ENCODE measurements at regions not wholly inside any gene's neighbourhood (a gene's known extent, or its start where the extent isn't known, plus 50 kb on each side); places are given as distances from the start of the nearest gene placed in this dataset.

DNA sequence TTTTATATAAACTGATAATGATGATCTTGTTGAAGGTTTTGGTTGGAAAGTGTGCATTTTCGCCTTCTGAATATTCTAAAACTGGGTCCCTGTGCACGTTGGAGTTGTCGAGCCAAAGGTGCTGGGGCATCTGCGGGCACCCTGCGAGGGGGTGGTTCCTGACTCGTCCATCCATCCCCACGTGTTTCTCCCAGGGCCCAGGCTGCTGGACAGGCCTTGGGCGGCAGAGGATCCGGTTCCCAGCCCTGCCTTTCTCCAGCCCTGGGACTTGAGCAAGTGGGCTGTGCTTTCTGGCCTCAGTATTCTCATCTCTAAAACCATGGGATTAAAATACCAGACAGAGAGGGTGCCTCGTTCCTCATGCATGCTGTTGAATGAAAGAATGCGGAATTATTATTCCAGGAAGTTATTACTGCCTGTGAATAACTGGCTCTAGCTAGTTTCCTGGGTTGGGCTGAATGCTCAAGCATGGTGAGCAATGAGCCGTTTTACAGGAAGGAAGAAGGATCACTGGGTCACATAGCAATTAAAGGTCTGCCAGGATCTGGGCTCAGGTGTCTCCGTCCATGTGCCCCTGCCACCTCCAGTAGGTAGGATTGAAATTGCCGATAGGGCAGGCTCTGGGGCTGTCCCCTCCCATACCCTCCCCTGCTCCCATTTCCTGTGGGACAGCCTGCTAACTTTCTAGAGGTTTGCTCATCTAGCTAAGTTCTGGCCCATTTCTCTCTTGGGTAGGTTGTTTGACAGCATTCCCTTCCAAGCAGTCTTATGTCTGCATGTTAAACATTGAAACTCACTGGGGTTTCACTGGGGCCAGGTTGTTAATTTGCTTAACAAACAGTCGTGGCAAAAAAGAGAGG lies 77.2 kb upstream of the HS6ST1 start:
- DNase-seq (ENCODE audit: low read depth) = peak; percentile 6
- in situ Hi-C loops (cut with HindIII; ENCODE audit: low pct_unique_long_range_greater_than_20kb, low sequenced_read_pairs) = no loop called here

DNA sequence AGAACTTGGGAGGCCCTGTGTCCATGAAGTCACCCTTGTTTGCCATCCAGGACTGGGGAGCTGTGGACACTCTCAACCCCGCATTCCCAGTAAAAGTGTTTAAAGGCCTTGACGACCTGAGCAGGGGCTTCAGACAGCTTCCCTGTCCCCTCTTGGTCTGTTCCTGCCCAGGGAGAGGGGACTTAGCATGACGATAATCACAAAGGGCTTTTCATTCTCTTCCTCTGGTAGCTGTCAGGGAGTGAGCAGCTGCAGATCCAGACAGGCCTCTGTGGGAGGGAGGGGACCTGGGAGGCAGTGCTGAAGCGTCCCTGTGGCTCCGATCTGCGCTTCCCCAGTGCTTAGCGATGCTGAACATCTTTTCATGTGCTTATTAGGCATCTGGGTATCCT lies 77.8 kb upstream of the HS6ST1 start:
- DNase-seq (ENCODE audit: low read depth) = no peak

DNA sequence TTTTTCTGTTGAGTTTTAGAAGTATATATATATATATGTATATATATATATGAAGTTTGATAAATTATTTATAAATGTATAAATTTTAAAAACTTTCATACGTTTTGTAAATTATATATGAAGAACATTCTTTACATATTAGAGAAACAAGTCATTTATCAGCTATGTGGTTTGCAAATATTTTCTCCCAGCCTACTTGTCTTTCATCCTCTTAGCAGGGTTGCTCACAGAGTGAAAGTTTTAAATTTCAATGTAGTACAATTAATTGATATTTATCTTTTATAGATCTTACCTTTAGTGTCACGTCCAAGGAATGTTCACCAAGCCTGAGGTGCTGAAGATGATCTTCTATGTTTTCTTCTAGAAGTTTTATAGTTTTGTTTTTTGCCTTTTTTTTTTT lies 78.3 kb upstream of the HS6ST1 start:
- no peak for DNase-seq (ENCODE audit: low read depth)
- in situ Hi-C loops (cut with HindIII; ENCODE audit: low pct_unique_long_range_greater_than_20kb, low sequenced_read_pairs) = no loop called here

More for the DNA sequence above, 77.8 kb upstream of the HS6ST1 start:
- in situ Hi-C loops (cut with HindIII; ENCODE audit: low pct_unique_long_range_greater_than_20kb, low sequenced_read_pairs) = no loop called here

DNA sequence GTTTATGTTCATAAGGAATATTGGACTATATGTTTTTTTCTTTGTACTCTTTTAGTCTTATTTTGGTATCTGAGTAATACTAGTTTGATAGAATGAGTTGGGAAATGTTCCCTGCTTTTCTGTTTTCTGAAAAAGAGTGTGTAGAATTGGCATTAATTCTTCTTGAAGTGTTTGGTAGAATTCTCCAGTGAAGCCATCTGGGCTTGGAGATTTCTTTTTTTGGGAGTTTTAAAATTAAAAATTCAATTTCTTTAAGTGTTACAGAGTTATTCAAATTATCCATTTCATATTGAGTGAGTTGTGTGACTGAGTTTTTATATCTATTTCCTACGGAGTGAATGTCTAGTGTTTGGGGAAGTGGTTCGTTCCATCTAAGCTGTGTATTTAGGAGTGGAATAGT lies 80.6 kb upstream of the HS6ST1 start:
- in situ Hi-C loops (cut with HindIII; ENCODE audit: low pct_unique_long_range_greater_than_20kb, low sequenced_read_pairs) = no loop called here
- DNase-seq (ENCODE audit: low read depth) = no peak

DNA sequence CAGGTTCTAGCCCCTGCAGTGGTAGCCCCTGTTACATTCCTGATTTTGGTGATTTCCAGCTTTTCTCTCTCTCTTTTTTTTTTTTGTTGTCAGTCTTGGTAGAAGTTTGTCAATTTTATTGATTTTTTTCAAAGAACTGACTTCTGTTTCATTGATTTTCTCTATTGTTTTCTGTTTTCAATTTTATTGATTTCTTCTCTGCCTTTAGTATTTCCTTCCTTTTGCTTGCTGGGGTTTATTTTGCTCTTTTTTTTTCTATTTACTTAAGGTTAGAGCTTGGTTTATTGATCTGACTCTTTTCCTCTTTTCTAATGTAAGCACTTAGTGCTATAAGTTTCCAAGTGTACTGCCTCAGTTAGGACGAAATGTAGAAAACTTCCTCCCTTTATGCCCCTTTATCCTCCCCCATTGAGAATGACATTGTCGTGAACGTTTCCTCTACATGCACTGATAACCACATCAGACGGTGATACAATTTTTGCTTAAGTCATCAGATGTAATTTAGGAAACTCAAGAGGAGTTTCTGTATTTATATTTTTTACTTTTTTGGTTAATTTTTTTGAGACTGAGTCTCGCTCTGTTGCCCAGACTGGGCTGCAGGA lies 81.1 kb upstream of the HS6ST1 start:
- DNase-seq (ENCODE audit: low read depth) = no peak
- in situ Hi-C loops (cut with HindIII; ENCODE audit: low pct_unique_long_range_greater_than_20kb, low sequenced_read_pairs) = no loop called here

DNA sequence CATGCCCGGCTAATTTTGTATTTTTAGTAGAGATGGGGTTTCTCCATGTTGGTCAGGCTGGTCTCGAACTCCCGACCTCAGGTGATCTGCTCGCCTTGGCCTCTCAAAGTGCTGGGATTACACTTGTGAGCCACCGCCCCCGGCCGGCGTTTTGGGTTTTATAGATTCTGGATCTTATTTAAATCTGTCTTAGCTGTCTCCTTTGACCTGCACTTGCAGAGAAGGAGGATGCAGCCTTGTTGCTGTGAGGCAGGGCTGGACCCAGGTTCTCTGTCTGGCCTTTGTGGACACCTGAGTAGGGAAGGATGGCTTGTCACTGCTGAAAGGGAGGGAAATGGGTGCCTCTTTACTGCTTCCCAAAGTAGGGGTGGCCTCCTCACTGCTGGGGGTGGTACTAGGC lies 83.0 kb upstream of the HS6ST1 start:
- in situ Hi-C loops (cut with HindIII; ENCODE audit: low pct_unique_long_range_greater_than_20kb, low sequenced_read_pairs) = no loop called here

DNA sequence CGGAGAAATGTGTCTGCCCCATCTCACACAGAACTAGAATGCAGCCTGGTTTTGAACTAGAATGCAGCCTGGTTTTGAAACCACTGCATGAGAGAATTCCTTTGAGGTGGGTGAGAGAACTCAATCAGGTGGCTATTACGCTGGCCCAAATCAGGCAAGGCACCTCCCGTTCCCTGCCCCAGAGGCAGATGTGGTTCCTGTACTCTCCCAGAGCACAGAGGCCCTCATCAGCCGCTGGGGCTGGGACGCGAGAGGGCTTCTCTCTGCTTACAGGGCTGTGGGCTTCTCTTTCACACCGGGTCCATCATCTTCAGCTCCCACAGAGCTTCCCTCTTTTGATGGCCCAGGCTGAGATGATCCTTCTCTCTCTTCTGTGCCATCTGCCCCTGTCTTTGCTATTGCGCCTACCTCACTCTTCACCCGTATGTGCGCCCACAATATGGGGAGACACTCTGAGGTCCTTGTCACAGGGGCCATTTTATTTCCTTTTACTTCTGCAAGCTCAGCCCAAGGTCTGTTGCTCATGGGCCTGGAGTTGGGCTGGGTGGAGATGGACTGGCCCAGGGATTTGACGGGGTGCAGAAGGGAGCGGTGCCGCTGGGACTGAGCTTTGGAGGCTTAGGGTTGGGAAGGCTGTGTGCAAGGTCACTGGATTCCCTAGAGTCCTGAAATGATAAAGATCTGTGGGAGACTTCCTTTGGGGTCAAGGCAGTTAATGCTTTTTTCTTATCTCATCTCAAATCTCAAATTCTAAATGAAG lies 84.4 kb upstream of the HS6ST1 start:
- in situ Hi-C loops (cut with HindIII; ENCODE audit: low pct_unique_long_range_greater_than_20kb, low sequenced_read_pairs) = no loop called here
- no peak for DNase-seq (ENCODE audit: low read depth)

More for the DNA sequence above, 83.0 kb upstream of the HS6ST1 start:
- DNase-seq (ENCODE audit: low read depth) = no peak

DNA sequence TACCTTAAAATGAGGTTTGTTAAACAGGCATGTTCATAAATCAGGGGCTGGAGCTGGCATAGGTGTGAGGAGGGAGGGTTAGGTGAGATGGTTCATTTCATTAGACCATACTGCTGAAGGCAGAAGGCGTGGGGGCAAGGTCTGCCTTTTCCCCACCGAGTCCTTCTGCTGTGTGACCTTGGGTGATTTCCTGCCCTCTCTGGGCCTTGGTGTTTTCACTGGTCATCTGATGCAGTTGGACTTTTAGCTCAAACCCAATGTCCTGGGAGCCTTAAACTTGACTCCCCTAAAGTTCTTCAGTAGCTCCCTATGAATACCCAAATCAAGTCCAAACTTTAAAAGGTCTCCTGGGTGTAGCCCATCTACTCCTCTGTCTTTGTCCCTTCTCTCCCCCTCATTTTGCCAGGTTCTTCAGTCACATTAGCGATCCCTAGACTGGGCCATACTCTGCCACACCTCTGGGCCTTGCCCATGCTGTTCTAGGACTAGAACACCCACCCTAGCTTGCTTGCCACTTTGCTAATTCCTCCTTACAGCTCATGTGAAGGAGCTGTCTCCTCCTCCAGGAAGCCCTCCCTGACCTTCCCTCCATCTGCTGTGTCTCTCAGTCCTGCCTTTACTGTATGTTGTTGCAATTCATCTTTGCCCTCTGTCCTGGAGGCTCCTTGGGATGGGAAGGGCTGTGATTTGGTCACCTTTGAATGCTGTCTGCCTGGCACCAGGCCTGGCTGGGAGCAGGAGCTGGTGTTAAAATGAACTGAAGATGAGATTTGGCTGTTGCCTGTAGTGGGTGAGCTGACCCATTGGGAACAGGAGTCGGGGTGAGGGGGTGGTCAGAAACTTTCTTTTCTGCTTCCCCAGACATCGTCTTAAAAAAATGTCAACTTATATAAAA lies 85.4 kb upstream of the HS6ST1 start:
- in situ Hi-C loops (cut with HindIII; ENCODE audit: low pct_unique_long_range_greater_than_20kb, low sequenced_read_pairs) = no loop called here
- DNase-seq (ENCODE audit: low read depth) = no peak

DNA sequence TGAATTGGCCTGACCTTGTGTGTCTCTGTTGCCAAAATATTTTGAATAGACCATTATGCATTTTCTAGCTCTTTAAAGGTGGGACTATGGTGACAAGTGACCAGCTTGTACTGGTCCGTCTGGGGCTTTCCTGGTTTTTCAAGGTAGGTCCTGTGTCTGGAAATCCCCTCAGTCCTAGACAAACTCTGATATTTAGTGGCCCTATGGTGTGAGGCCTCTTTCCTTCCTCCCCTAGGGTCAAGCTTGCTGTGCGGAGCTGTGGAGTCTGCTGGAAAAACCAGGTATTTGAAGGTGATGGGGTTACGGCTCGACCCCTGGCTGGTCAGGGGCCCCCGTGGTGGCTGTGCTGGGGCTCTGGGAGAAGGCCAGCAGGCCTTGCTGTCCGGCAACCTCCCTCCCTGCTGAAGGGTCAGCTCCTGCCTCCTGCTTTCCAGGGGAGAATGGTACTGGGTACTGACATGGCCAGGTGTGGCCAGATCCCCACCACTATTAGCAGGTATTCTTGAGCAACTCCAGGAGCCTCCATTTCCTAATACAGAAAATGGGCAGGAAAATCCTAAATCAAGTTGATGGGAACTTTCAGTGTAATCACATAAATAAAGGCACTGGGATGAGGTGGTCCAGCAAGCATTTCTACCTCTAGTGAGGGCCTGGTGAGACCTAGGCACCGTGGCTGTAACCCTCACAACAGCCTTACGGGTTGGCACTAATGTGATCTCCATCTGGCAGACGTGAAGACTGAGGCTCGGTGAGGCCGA lies 86.2 kb upstream of the HS6ST1 start:
- in situ Hi-C loops (cut with HindIII; ENCODE audit: low pct_unique_long_range_greater_than_20kb, low sequenced_read_pairs) = no loop called here
- no peak for DNase-seq (ENCODE audit: low read depth)

DNA sequence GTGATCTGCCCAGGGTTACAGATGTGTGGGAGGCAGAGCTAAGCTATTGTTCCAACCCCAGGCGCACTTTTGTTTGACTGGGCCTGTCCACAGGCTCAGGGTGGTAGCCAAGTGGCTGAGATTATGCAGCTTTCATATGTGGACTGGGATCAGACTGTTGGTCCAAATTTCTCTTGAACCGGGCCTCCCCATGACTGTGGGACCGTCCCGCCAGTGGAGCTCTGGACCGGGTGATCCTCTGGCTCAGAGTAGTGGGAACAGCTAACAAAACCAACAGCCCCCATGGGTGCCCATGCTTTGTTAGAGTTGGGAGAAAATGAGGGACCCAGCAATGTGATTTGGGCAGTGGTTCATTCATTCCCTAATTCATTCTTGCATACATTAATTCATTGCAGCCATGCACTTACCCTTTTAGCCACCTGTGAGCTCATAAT lies 86.8 kb upstream of the HS6ST1 start:
- in situ Hi-C loops (cut with HindIII; ENCODE audit: low pct_unique_long_range_greater_than_20kb, low sequenced_read_pairs) = no loop called here
- DNase-seq (ENCODE audit: low read depth) = no peak

DNA sequence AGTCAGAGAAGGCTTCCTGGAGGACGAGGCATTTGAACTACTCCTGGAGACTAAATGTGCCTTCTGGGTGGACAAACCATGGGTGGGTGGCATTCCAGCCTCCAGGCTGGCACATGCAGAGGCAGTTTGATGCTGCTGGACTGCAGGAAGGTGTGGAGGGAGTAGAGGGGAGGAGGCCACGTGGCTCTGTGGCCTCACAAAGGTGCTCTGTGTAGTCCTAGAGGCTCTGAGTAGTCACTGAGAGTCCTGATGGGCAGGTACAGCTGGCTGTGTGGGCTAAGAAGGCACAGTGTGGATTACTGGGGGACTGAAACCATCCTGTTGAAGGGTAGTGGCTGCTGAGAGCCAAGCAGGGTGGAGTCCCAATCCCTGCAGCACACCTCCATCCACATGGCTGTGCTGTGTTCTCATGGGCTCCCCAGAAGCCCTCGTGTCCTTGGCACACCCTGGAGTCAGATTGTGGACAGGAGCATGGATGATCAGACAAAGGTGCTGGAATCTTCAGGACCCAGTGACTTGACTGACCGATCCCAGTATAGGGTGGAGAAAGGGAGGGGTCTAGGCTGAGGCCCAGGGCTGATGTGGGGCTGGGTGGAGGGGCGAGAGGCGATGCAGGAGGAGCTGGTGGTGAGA lies 87.4 kb upstream of the HS6ST1 start:
- in situ Hi-C loops (cut with HindIII; ENCODE audit: low pct_unique_long_range_greater_than_20kb, low sequenced_read_pairs) = no loop called here
- no peak for DNase-seq (ENCODE audit: low read depth)

DNA sequence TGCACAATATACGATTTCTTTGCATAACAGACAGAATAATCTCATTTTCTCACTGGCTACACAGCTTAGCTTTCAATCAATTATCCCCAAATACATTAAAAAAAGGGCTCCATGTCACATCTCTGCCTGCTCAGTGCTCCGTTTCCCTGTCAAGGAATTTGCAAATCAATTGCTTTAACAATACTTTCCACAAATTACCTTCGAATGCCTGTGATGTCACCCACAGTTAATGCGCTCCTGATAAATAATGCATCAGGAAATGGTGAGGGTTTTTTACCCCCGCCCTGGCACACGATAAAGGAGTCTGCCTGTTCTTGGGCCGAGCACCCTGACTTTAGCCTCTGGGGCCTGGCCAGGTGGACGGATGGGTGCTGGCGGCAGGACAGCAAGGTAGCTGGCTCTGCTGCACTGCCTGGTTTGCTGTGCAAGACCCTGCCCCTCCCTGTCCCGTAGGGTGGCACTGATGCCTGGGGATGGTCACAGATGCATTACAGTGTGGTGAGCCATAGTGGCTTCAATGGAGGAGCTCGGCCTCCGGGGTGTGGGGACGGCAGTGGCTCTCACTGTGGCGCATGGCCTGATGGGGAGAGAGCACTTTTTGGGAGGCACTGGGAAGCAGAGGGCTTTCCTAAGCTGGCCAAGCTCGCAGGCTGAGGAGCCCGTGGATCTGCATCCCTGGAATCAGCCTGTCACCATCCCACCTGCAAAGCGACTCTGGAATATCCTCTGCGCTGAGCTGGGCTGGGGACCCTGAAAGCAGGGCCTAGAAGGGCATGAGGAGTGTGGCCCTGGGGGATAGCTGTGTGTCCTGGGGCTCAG lies 88.3 kb upstream of the HS6ST1 start:
- no peak for DNase-seq (ENCODE audit: low read depth)
- in situ Hi-C loops (cut with HindIII; ENCODE audit: low pct_unique_long_range_greater_than_20kb, low sequenced_read_pairs) = no loop called here

DNA sequence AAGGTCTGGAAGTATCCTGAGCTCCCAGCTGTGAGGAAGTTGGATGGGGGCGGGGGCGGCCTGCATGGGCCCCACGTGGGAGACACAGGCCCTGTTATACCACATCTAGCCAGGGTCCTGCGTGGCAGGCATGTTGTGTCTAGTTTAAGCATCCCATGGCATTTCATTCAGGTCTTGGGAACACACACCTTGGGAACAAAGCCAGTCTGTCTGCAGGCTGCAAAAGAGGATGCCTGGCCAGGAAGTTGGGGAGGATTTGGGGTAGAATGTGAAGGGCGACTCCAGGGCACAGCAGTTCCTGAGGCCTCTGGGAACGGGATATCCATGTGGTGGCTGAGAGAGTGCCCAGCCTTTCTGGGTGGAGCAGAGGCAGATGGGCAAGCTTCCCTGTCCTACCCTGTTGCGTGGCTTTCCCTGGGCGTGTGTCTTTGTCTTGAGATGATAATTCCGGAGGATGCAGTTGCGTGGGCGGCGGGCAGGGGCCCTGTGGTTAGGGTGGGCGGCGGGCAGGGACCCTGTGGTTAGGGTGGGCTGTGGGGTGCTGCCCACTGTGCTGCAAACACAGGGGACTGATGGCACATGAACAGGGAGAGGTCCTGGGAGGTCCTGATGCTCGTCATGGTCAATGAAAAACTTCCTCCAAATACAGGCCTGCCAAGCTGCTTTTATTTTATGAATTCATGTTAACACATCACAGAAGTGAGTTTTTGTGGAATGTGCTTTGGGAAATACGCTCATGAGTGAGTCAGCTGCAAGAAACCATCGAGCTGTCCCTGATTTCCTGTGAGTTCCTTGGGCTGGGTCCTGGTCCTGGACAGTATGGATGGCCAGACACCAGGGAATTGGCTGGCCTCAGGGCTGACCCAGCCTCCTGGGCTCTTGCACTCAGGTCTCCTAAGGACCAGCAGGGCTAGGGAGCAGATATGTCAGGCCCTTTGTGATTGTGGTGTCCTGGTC lies 90.0 kb upstream of the HS6ST1 start:
- DNase-seq (ENCODE audit: low read depth) = no peak
- in situ Hi-C loops (cut with HindIII; ENCODE audit: low pct_unique_long_range_greater_than_20kb, low sequenced_read_pairs) = no loop called here

DNA sequence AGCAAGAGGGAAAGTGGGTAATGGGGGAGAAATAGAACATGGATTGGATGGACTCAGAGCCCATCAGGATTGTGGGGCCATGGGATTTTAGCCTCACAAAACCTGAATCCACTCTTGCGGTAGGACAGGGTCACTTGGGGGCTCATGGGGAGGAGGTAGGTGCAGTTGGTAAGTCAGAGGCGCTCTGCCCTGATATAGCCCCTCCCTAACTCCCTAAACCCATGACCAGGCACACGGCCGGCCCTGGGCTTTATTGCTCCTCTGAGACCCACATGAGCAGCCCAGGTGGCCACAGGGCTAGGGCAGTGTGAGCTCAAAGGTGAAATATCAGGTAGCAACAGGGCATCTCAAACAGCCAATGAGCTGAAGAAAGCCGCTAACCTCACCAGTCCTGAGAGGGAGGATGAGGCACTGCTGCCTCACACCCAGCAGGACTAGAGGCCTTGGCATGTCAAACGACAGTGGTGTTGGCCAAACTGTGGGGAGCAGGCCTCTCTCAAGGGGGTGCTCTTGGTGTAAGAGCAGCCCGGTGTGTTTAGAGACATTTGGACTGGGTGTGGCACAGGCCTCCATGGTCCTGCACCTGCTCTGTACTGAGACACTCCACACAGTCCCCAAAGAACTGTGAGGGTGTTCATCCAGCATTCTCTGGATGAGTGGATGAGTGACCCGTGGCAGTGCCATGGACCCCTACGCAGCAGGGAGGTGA lies 90.8 kb upstream of the HS6ST1 start:
- in situ Hi-C loops (cut with HindIII; ENCODE audit: low pct_unique_long_range_greater_than_20kb, low sequenced_read_pairs) = no loop called here

More for the DNA sequence above, 90.8 kb upstream of the HS6ST1 start:
- no peak for DNase-seq (ENCODE audit: low read depth)

Data from Caki2 (cell line).